GM12878 (cell line): ENCODE measurements at regions not wholly inside any gene's neighbourhood (a gene's known extent, or its start where the extent isn't known, plus 50 kb on each side); places are given as distances from the start of the nearest gene placed in this dataset.
"Not testable (repeated sequence)": the region's sequence is repeated elsewhere in the genome, so short reads cannot be mapped to it uniquely, and the experiment has no call there.

ENCODE experiments used
- ATAC-seq: fragments of 200-7000 bp; cut with Tn5 transposase; 3 replicates; pipeline ENCODE4 v1.9.1; 2020; ENCODE audit warnings: mild to moderate bottlenecking, moderate library complexity
- BruUV-seq: library from RNA; stranded (reverse); fragments of 400-500 nt; replicated peaks from 2 replicates; lab custom pipeline; 2021; lab: Mats Ljungman, UMichigan
- CTCF ChIA-PET: fragments of 300-600 bp; sonication (Branson Sonifier 250); formaldehyde crosslinking; extraction: SDS; loops from one replicate; lab custom pipeline; 2021; ENCODE audit warnings: inconsistent platforms; lab: Yijun Ruan, JAX
- POLR2A ChIA-PET: fragments of 350-600 bp; formaldehyde crosslinking; extraction: SDS; loops from one replicate; lab custom pipeline; 2021; ENCODE audit warnings: inconsistent platforms; lab: Charles Lee
- RAD21 ChIA-PET: fragments of 300-600 bp; sonication (Branson Sonifier 250); formaldehyde crosslinking; loops from one replicate; lab custom pipeline; 2023; ENCODE audit warnings: antibody characterized with exemption; ENCODE audit not compliant: unreplicated experiment; lab: Charles Lee
- SMC1A ChIA-PET: fragments of 300-600 bp; sonication (Branson Sonifier 250); formaldehyde crosslinking; loops from one replicate; lab custom pipeline; 2023; ENCODE audit not compliant: unreplicated experiment, uncharacterized antibody; lab: Charles Lee
- DNase-seq: peaks from one replicate; pipeline ENCODE4 v3.0.0-alpha.2; 2011; ENCODE audit warnings: low read depth, low spot score
- FAIRE-seq: peaks from 3 replicates; lab custom pipeline; 2011; peaks lifted over from hg19 to GRCh38; lab: Jason Lieb, UNC
- H2AFZ ChIP-seq: 2 replicates; pipeline ENCODE4 v1.6.0; 2011; ENCODE audit warnings: low read depth, low read length, control low read depth; ENCODE audit not compliant: control insufficient read depth
- H3K27ac ChIP-seq: 2 replicates; pipeline ENCODE4 v1.5.1; 2011; ENCODE audit warnings: control low read depth; ENCODE audit not compliant: control insufficient read depth, insufficient read depth
- H3K27me3 ChIP-seq, 2 experiments: replicated peaks in 1 of 2; 2 replicates each; pipeline versions ENCODE4 v1.6.0 to v1.6.1; 2011; ENCODE audit warnings: low read length in 1 of 2; ENCODE audit not compliant: control insufficient read depth in 2 of 2, insufficient read depth in 2 of 2
- H3K36me3 ChIP-seq, 2 experiments: 2 replicates each; pipeline ENCODE4 v1.5.1; 2011; ENCODE audit warnings: low read length in 1 of 2; ENCODE audit not compliant: control insufficient read depth in 2 of 2, insufficient read depth in 2 of 2
- H3K4me1 ChIP-seq: 2 replicates; pipeline ENCODE4 v1.6.1; 2011; ENCODE audit warnings: mild to moderate bottlenecking, low read length, moderate library complexity, mixed read lengths; ENCODE audit not compliant: control insufficient read depth, insufficient read depth
- H3K4me2 ChIP-seq: 2 replicates; pipeline ENCODE4 v1.6.0; 2011; ENCODE audit warnings: control low read depth; ENCODE audit not compliant: control insufficient read depth, insufficient read depth
- H3K4me3 ChIP-seq: fragments of 200-600 bp; sonication (generic); 2 replicates; pipeline ENCODE4 v1.5.1; 2016
- H3K79me2 ChIP-seq: 2 replicates; pipeline ENCODE4 v1.6.0; 2011; ENCODE audit warnings: low read length; ENCODE audit not compliant: control insufficient read depth, insufficient read depth
- H3K9ac ChIP-seq: 2 replicates; pipeline ENCODE4 v1.8.0; 2011; ENCODE audit warnings: low read length, control low read depth, mixed read lengths; ENCODE audit not compliant: control insufficient read depth, insufficient read depth
- H3K9me3 ChIP-seq: replicated peaks from 3 replicates; pipeline ENCODE4 v1.5.1; 2011; ENCODE audit warnings: mild to moderate bottlenecking, low read length; ENCODE audit not compliant: control insufficient read depth, insufficient read depth
- H4K20me1 ChIP-seq: 2 replicates; pipeline ENCODE4 v1.6.0; 2011; ENCODE audit not compliant: control insufficient read depth, insufficient read depth
- WGBS: methylation state at CpG from one replicate; pipeline ENCODE4 v1.1.6; 2016; ENCODE audit warnings: low lambda C conversion rate; ENCODE audit not compliant: insufficient replicate concordance, insufficient coverage; ENCODE audit errors: missing lambda C conversion rate; 5-methylcytosine and 5-hydroxymethylcytosine counted together
- in situ Hi-C: fragments of 300-500 bp; cut with MboI; formaldehyde crosslinking; loops from 9 replicates; pipeline ENCODE4 v1.14.3; 2018; ENCODE audit warnings: mixed read lengths
- intact Hi-C: fragments of 100-400 bp; cut with micrococcal nuclease; formaldehyde crosslinking; loops from one replicate; pipeline ENCODE4 v1.14.2; 2022; ENCODE audit not compliant: unreplicated experiment

GRCh38 chrX:91500499-91500898 lies 65.9 kb downstream of the PABPC5 start:
- H3K9me3 ChIP-seq, H4K20me1 ChIP-seq, H3K27ac ChIP-seq, H3K9ac ChIP-seq, in situ Hi-C loops, H3K4me2 ChIP-seq, DNase-seq, H3K79me2 ChIP-seq, FAIRE-seq, intact Hi-C loops, H3K27me3 ChIP-seq, H3K36me3 ChIP-seq, CTCF ChIA-PET, SMC1A ChIA-PET, H2AFZ ChIP-seq, H3K4me1 ChIP-seq, RAD21 ChIA-PET, POLR2A ChIA-PET, BruUV-seq, H3K4me3 ChIP-seq: not testable (repeated sequence)
- 3% methylated on average over 2 of the region's 2 CpGs for WGBS
- ATAC-seq, result peak; percentile 65

GRCh38 chrX:91530209-91530608 lies 95.6 kb downstream of the PABPC5 start:
- H3K4me3 ChIP-seq, H4K20me1 ChIP-seq, BruUV-seq, H3K36me3 ChIP-seq, SMC1A ChIA-PET, H3K9ac ChIP-seq, POLR2A ChIA-PET, CTCF ChIA-PET, H3K27me3 ChIP-seq, in situ Hi-C loops, H3K9me3 ChIP-seq, H3K4me2 ChIP-seq, H2AFZ ChIP-seq, RAD21 ChIA-PET, intact Hi-C loops, DNase-seq, ATAC-seq, H3K4me1 ChIP-seq, H3K79me2 ChIP-seq, H3K27ac ChIP-seq: not testable (repeated sequence)
- WGBS, result 17% methylated on average over 1 of the region's 2 CpGs
- FAIRE-seq, result peak; percentile 69

- H3K27ac ChIP-seq, intact Hi-C loops, BruUV-seq, H3K9me3 ChIP-seq, H4K20me1 ChIP-seq, SMC1A ChIA-PET, H3K27me3 ChIP-seq, H3K79me2 ChIP-seq, H3K9ac ChIP-seq, H2AFZ ChIP-seq, ATAC-seq, POLR2A ChIA-PET, FAIRE-seq, in situ Hi-C loops, H3K4me1 ChIP-seq, H3K4me2 ChIP-seq, CTCF ChIA-PET, H3K4me3 ChIP-seq, H3K36me3 ChIP-seq, DNase-seq, RAD21 ChIA-PET: not testable (repeated sequence)
- WGBS, result 0% methylated on average over 1 of the region's 1 CpG
Measured at GRCh38 chrX:91563127-91563526, 128.5 kb downstream of the PABPC5 start.
